PC-9 (cell line): ENCODE measurements at regions not wholly inside any gene's neighbourhood (a gene's known extent, or its start where the extent isn't known, plus 50 kb on each side); places are given as distances from the start of the nearest gene placed in this dataset.

Experiments
- EZH2 ChIP-seq: fragments of 200-600 bp; sonication (generic); IDR thresholded peaks from 2 replicates; pipeline ENCODE4 v1.8.0; 2017; ENCODE audit warnings: antibody characterized with exemption, low read depth
- TF ChIP-seq, protein P1 (sequence below): fragments of 200-600 bp; sonication (generic); conservative IDR thresholded peaks from 2 replicates; pipeline ENCODE4 v1.6.1; 2017; ENCODE audit warnings: mixed run types, antibody characterized with exemption, mild to moderate bottlenecking, moderate library complexity

DNA sequence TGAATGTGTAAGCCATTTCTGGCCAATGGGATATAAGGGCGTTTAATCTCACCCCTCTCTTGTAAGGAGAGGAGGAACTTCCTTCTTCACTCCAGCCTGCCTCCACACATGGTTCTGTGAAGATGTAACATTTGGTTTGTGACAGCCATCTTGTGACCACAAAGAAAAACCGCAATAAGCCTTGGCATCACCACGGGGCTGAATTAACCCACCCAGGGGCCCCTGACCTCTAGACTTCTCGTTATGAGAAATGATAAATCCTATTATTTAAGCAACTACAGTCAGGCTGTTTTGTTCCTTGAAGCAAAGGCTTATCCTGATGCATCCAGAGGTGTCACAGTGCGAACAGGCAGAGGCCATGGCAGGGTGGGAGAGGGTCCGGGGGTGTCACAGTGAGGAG is 139.7 kb downstream of the CDC5L start:
- TF ChIP-seq, protein P1, sequence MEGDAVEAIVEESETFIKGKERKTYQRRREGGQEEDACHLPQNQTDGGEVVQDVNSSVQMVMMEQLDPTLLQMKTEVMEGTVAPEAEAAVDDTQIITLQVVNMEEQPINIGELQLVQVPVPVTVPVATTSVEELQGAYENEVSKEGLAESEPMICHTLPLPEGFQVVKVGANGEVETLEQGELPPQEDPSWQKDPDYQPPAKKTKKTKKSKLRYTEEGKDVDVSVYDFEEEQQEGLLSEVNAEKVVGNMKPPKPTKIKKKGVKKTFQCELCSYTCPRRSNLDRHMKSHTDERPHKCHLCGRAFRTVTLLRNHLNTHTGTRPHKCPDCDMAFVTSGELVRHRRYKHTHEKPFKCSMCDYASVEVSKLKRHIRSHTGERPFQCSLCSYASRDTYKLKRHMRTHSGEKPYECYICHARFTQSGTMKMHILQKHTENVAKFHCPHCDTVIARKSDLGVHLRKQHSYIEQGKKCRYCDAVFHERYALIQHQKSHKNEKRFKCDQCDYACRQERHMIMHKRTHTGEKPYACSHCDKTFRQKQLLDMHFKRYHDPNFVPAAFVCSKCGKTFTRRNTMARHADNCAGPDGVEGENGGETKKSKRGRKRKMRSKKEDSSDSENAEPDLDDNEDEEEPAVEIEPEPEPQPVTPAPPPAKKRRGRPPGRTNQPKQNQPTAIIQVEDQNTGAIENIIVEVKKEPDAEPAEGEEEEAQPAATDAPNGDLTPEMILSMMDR = no peak
- TF ChIP-seq EZH2 = no peak
